ENCODE measurements at regions not wholly inside any gene's neighbourhood (a gene's known extent, or its start where the extent isn't known, plus 50 kb on each side); places are given as distances from the start of the nearest gene placed in this dataset.

DNA sequence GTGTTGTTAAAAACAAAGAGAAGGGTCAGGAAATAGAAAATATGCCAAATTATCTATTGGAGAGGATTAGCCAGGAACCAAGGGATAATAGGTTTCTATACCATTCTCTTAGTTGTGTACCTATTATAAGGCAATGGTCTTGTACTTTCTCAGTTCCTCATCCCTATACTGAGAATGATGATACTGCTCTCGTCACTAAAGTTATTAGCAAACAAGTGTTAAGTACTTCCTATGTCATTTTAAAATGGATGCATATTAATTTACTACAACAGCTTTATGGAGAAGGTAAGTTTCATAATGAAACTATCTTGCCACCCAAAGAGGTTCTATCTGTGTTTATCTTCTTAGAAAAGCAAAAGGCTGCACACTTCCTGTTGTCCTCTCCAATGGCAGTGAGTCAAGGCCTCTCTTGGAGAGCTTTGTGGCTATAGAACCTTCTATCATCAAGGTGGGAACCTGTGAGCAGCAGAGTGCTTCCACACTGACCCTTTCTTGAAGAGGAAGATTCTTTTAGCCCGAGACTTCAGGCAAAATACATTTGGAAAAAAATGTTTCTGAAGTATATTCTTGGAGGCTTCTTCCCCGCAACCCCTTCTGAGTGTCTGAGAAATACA is 460.7 kb upstream of the FANCL start:
- no peak overlapping the region for H3K4me2 ChIP-seq (ENCODE audit: low read length)
- H3K79me2 ChIP-seq (ENCODE audit: insufficient read depth, low read length): no peaks in the 10 kb centered on the region

DNA sequence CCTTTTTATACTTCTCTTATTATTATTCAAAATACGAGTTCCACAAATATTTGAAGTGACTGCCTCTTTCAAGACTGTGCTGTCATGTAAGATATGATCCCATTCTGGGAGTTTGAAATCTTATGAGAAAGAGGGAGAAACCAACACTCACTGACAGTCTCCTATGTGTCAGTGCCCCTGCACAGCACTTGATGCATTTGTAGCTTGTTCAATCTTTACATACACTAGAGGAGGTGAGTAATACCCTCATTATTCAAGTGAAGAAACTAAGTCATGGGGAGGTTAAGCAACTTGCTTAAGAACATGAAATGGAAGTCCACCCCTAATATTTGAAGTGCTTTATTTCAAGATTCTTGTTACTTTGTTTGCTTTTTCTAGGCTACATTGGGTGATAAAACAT is 459.5 kb upstream of the FANCL start:
- Histone ChIP-seq H3K36me3 (ENCODE audit: insufficient read depth, low read length) (no peaks in the 10 kb centered on the region), H2AFZ (ENCODE audit: low read length) (no peak overlapping the region), H3K79me2 (ENCODE audit: insufficient read depth, low read length) (no peaks in the 10 kb centered on the region), H3F3A (ENCODE audit: insufficient read depth, low read length) (no peaks in the 10 kb centered on the region), H3K27me3 (ENCODE audit: insufficient read depth, low read length) (no peaks in the 10 kb centered on the region), H3K4me1 (ENCODE audit: insufficient read depth, low read length, severe bottlenecking) (no peaks in the 10 kb centered on the region), H3K4me3 (ENCODE audit: low read depth, low read length, poor library complexity, severe bottlenecking) (no peak overlapping the region), H3K9me2 (ENCODE audit: low read depth, low read length) (no peaks in the 10 kb centered on the region), H3K4me2 (ENCODE audit: low read length) (no peak overlapping the region), H3K9ac (ENCODE audit: low read length) (no peak overlapping the region), H3K27ac (ENCODE audit: low read depth, low read length, poor library complexity, severe bottlenecking) (no peak overlapping the region), H3K9me3 (ENCODE audit: low read length) (no peaks in the 10 kb centered on the region), H4K20me1 (ENCODE audit: insufficient read depth, low read length) (no peaks in the 10 kb centered on the region)
- no peak for TF ChIP-seq EZH2 (IDR thresholded peaks at IDR 0.05; ENCODE audit: borderline replicate concordance, low read length)
- TF ChIP-seq, protein P1, sequence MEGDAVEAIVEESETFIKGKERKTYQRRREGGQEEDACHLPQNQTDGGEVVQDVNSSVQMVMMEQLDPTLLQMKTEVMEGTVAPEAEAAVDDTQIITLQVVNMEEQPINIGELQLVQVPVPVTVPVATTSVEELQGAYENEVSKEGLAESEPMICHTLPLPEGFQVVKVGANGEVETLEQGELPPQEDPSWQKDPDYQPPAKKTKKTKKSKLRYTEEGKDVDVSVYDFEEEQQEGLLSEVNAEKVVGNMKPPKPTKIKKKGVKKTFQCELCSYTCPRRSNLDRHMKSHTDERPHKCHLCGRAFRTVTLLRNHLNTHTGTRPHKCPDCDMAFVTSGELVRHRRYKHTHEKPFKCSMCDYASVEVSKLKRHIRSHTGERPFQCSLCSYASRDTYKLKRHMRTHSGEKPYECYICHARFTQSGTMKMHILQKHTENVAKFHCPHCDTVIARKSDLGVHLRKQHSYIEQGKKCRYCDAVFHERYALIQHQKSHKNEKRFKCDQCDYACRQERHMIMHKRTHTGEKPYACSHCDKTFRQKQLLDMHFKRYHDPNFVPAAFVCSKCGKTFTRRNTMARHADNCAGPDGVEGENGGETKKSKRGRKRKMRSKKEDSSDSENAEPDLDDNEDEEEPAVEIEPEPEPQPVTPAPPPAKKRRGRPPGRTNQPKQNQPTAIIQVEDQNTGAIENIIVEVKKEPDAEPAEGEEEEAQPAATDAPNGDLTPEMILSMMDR (IDR thresholded peaks at IDR 0.05; ENCODE audit: low read length): no peak

More for the DNA sequence above, 460.7 kb upstream of the FANCL start:
- Histone ChIP-seq H2AFZ (ENCODE audit: low read length) (no peak overlapping the region), H3K9me3 (ENCODE audit: low read length) (no peaks in the 10 kb centered on the region), H3F3A (ENCODE audit: insufficient read depth, low read length) (no peaks in the 10 kb centered on the region), H3K9me2 (ENCODE audit: low read depth, low read length) (no peaks in the 10 kb centered on the region), H3K4me3 (ENCODE audit: low read depth, low read length, poor library complexity, severe bottlenecking) (no peak overlapping the region), H4K20me1 (ENCODE audit: insufficient read depth, low read length) (no peaks in the 10 kb centered on the region), H3K36me3 (ENCODE audit: insufficient read depth, low read length) (no peaks in the 10 kb centered on the region), H3K9ac (ENCODE audit: low read length) (no peak overlapping the region), H3K4me1 (ENCODE audit: insufficient read depth, low read length, severe bottlenecking) (no peaks in the 10 kb centered on the region), H3K27me3 (ENCODE audit: insufficient read depth, low read length) (no peaks in the 10 kb centered on the region), H3K27ac (ENCODE audit: low read depth, low read length, poor library complexity, severe bottlenecking) (no peak overlapping the region)
- no peak for TF ChIP-seq EZH2 (IDR thresholded peaks at IDR 0.05; ENCODE audit: borderline replicate concordance, low read length)
- TF ChIP-seq, protein P1 (IDR thresholded peaks at IDR 0.05; ENCODE audit: low read length): no peak

GRCh38 chr2:58699411-58699810 is 458.3 kb upstream of the FANCL start:
- Histone ChIP-seq H3K27me3 (ENCODE audit: insufficient read depth, low read length) (no peaks in the 10 kb centered on the region), H3K79me2 (ENCODE audit: insufficient read depth, low read length) (no peaks in the 10 kb centered on the region), H3K4me3 (ENCODE audit: low read depth, low read length, poor library complexity, severe bottlenecking) (no peak overlapping the region), H4K20me1 (ENCODE audit: insufficient read depth, low read length) (no peaks in the 10 kb centered on the region), H3K4me1 (ENCODE audit: insufficient read depth, low read length, severe bottlenecking) (no peaks in the 10 kb centered on the region), H3K36me3 (ENCODE audit: insufficient read depth, low read length) (no peaks in the 10 kb centered on the region), H3K9me2 (ENCODE audit: low read depth, low read length) (no peaks in the 10 kb centered on the region), H3K27ac (ENCODE audit: low read depth, low read length, poor library complexity, severe bottlenecking) (no peak overlapping the region), H3K9ac (ENCODE audit: low read length) (no peak overlapping the region), H3K4me2 (ENCODE audit: low read length) (no peak overlapping the region), H2AFZ (ENCODE audit: low read length) (no peak overlapping the region), H3K9me3 (ENCODE audit: low read length) (no peaks in the 10 kb centered on the region), H3F3A (ENCODE audit: insufficient read depth, low read length) (no peaks in the 10 kb centered on the region)
- TF ChIP-seq, protein P1 (IDR thresholded peaks at IDR 0.05; ENCODE audit: low read length): no peak
- TF ChIP-seq EZH2 (IDR thresholded peaks at IDR 0.05; ENCODE audit: borderline replicate concordance, low read length): no peak

Measured in OCI-LY1 (cell line).